ENCODE measurements at regions not wholly inside any gene's neighbourhood (a gene's known extent, or its start where the extent isn't known, plus 50 kb on each side); places are given as distances from the start of the nearest gene placed in this dataset.

- TF ChIP-seq POLR2AphosphoS5 (IDR thresholded peaks at IDR 0.05) = no peak
- TF ChIP-seq POLR2A (IDR thresholded peaks at IDR 0.05) = no peak
- TF ChIP-seq, protein P1, sequence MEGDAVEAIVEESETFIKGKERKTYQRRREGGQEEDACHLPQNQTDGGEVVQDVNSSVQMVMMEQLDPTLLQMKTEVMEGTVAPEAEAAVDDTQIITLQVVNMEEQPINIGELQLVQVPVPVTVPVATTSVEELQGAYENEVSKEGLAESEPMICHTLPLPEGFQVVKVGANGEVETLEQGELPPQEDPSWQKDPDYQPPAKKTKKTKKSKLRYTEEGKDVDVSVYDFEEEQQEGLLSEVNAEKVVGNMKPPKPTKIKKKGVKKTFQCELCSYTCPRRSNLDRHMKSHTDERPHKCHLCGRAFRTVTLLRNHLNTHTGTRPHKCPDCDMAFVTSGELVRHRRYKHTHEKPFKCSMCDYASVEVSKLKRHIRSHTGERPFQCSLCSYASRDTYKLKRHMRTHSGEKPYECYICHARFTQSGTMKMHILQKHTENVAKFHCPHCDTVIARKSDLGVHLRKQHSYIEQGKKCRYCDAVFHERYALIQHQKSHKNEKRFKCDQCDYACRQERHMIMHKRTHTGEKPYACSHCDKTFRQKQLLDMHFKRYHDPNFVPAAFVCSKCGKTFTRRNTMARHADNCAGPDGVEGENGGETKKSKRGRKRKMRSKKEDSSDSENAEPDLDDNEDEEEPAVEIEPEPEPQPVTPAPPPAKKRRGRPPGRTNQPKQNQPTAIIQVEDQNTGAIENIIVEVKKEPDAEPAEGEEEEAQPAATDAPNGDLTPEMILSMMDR (IDR thresholded peaks at IDR 0.05) = no peak
These were observed 389.4 kb upstream of the GOT2 start for GRCh38 chr16:59123479-59123878.
